ENCODE measurements at regions not wholly inside any gene's neighbourhood (a gene's known extent, or its start where the extent isn't known, plus 50 kb on each side); places are given as distances from the start of the nearest gene placed in this dataset.
"Not testable (repeated sequence)": the region's sequence is repeated elsewhere in the genome, so short reads cannot be mapped to it uniquely, and the experiment has no call there.

- Histone ChIP-seq H2AFZ (ENCODE audit: low read depth, low read length, severe bottlenecking) (no peak overlapping the region), H3K79me2 (ENCODE audit: insufficient read depth, low read length) (no peaks in the 10 kb centered on the region), H3K27me3 (ENCODE audit: low read length) (no peaks in the 10 kb centered on the region), H3K36me3 (ENCODE audit: low read length) (no peaks in the 10 kb centered on the region), H3K9me2 (replicated peaks; ENCODE audit: insufficient read depth, low read length) (no peaks in the 10 kb centered on the region), H4K20me1 (ENCODE audit: low read depth, low read length) (no peaks in the 10 kb centered on the region), H3K9me3 (ENCODE audit: insufficient read depth, low read length) (no peaks in the 10 kb centered on the region), H3K4me3 (ENCODE audit: insufficient read depth, low read length, poor library complexity, severe bottlenecking) (no peak overlapping the region), H3K9ac (ENCODE audit: low read length) (no peak overlapping the region), H3F3A (ENCODE audit: insufficient read depth) (no peaks in the 10 kb centered on the region), H3K27ac (ENCODE audit: low read depth, low read length) (no peak overlapping the region), H3K4me2 (ENCODE audit: low read depth, low read length, poor library complexity, severe bottlenecking) (no peak overlapping the region)
- TF ChIP-seq EZH2phosphoT487 (conservative IDR thresholded peaks at IDR 0.05; ENCODE audit: low read length) = no peak
- TF ChIP-seq, protein P1, sequence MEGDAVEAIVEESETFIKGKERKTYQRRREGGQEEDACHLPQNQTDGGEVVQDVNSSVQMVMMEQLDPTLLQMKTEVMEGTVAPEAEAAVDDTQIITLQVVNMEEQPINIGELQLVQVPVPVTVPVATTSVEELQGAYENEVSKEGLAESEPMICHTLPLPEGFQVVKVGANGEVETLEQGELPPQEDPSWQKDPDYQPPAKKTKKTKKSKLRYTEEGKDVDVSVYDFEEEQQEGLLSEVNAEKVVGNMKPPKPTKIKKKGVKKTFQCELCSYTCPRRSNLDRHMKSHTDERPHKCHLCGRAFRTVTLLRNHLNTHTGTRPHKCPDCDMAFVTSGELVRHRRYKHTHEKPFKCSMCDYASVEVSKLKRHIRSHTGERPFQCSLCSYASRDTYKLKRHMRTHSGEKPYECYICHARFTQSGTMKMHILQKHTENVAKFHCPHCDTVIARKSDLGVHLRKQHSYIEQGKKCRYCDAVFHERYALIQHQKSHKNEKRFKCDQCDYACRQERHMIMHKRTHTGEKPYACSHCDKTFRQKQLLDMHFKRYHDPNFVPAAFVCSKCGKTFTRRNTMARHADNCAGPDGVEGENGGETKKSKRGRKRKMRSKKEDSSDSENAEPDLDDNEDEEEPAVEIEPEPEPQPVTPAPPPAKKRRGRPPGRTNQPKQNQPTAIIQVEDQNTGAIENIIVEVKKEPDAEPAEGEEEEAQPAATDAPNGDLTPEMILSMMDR (IDR thresholded peaks at IDR 0.05; ENCODE audit: insufficient read depth, low read length, poor library complexity, severe bottlenecking) = no peak
Observed at GRCh38 chr7:126079151-126079550, 1149.5 kb upstream of the POT1 start.

- Histone ChIP-seq H3K27ac (ENCODE audit: low read depth, low read length) (no peak overlapping the region), H3K36me3 (ENCODE audit: low read length) (no peaks in the 10 kb centered on the region), H3K9me2 (replicated peaks; ENCODE audit: insufficient read depth, low read length) (no peaks in the 10 kb centered on the region), H3K9me3 (ENCODE audit: insufficient read depth, low read length) (no peaks in the 10 kb centered on the region), H3K4me3 (ENCODE audit: insufficient read depth, low read length, poor library complexity, severe bottlenecking) (no peak overlapping the region), H3K79me2 (ENCODE audit: insufficient read depth, low read length) (no peaks in the 10 kb centered on the region), H3K4me2 (ENCODE audit: low read depth, low read length, poor library complexity, severe bottlenecking) (no peak overlapping the region), H3F3A (ENCODE audit: insufficient read depth) (no peaks in the 10 kb centered on the region), H3K27me3 (ENCODE audit: low read length) (no peaks in the 10 kb centered on the region), H2AFZ (ENCODE audit: low read depth, low read length, severe bottlenecking) (no peak overlapping the region), H4K20me1 (ENCODE audit: low read depth, low read length) (no peaks in the 10 kb centered on the region), H3K9ac (ENCODE audit: low read length) (no peak overlapping the region)
- TF ChIP-seq, protein P1 (IDR thresholded peaks at IDR 0.05; ENCODE audit: insufficient read depth, low read length, poor library complexity, severe bottlenecking) = no peak
- TF ChIP-seq EZH2phosphoT487 (conservative IDR thresholded peaks at IDR 0.05; ENCODE audit: low read length) = no peak
Observed at GRCh38 chr7:126065766-126066165, 1136.1 kb upstream of the POT1 start.

DNA sequence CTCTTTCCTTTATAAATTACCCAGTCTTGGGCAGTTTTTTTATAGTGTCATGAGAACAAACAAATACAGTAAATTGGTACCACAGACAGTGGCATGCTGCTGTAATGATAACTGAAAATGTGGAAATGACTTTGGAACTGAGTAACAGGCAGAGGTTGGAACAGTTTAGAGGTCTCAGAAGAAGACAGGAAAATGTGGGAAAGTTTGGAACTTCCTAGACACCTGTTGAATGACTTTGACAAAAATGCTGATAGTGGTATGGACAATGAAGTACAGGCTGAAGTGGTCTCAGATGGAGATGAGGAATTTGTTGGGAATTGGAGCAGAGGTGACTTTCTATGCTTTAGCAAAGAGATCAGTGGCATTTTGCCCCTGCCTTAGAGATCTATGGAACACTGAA lies 1128.4 kb upstream of the POT1 start:
- Histone ChIP-seq H3K79me2 (ENCODE audit: insufficient read depth, low read length) (no peaks in the 10 kb centered on the region), H4K20me1 (ENCODE audit: low read depth, low read length) (no peaks in the 10 kb centered on the region), H3K9me2 (replicated peaks; ENCODE audit: insufficient read depth, low read length) (no peaks in the 10 kb centered on the region), H3K27ac (ENCODE audit: low read depth, low read length) (no peak overlapping the region), H3K4me3 (ENCODE audit: insufficient read depth, low read length, poor library complexity, severe bottlenecking) (no peak overlapping the region), H2AFZ (ENCODE audit: low read depth, low read length, severe bottlenecking) (no peak overlapping the region), H3K27me3 (ENCODE audit: low read length) (no peaks in the 10 kb centered on the region), H3K9me3 (ENCODE audit: insufficient read depth, low read length) (no peaks in the 10 kb centered on the region), H3K9ac (ENCODE audit: low read length) (no peak overlapping the region), H3K4me2 (ENCODE audit: low read depth, low read length, poor library complexity, severe bottlenecking) (no peak overlapping the region), H3F3A (ENCODE audit: insufficient read depth) (no peaks in the 10 kb centered on the region), H3K36me3 (ENCODE audit: low read length) (no peaks in the 10 kb centered on the region)
- TF ChIP-seq, protein P1 (IDR thresholded peaks at IDR 0.05; ENCODE audit: insufficient read depth, low read length, poor library complexity, severe bottlenecking) = no peak
- TF ChIP-seq EZH2phosphoT487 (conservative IDR thresholded peaks at IDR 0.05; ENCODE audit: low read length) = no peak

DNA sequence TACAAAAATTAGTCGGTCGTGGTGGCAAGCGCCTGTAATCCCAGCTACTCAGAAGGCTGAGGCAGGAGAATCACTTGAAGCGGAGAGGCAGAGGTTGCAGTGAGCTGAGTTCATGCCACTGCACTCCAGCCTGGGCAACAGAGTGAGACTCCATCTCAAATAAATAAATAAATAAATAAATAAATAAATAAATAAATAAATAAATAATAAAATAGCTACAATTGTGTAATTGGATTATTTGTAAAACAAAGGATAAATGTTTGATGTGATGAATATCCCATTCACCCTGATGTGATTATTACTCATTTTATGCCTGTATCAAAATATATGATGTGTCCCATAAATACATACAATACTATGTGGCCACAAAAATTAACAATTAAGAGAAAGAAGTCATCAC lies 1127.0 kb upstream of the POT1 start:
- H3K79me2 ChIP-seq (ENCODE audit: insufficient read depth, low read length); H3K4me3 ChIP-seq (ENCODE audit: insufficient read depth, low read length, poor library complexity, severe bottlenecking); H4K20me1 ChIP-seq (ENCODE audit: low read depth, low read length); H3K27me3 ChIP-seq (ENCODE audit: low read length); H3K4me2 ChIP-seq (ENCODE audit: low read depth, low read length, poor library complexity, severe bottlenecking); H3K36me3 ChIP-seq (ENCODE audit: low read length); H3K9me3 ChIP-seq (ENCODE audit: insufficient read depth, low read length); H2AFZ ChIP-seq (ENCODE audit: low read depth, low read length, severe bottlenecking); H3K9ac ChIP-seq (ENCODE audit: low read length); H3K27ac ChIP-seq (ENCODE audit: low read depth, low read length); H3F3A ChIP-seq (ENCODE audit: insufficient read depth); H3K9me2 ChIP-seq (replicated peaks; ENCODE audit: insufficient read depth, low read length): not testable (repeated sequence)
